ENCODE measurements at regions not wholly inside any gene's neighbourhood (a gene's known extent, or its start where the extent isn't known, plus 50 kb on each side); places are given as distances from the start of the nearest gene placed in this dataset.
"Not testable (repeated sequence)": the region's sequence is repeated elsewhere in the genome, so short reads cannot be mapped to it uniquely, and the experiment has no call there.

GRCh38 chr14:45867046-45867894 lies 614.3 kb upstream of the MIS18BP1 start:
- no peak for DNase-seq

GRCh38 chr14:45838597-45838996 lies 585.6 kb upstream of the MIS18BP1 start:
- DNase-seq: no peak

GRCh38 chr14:45819107-45819506 lies 566.1 kb upstream of the MIS18BP1 start:
- DNase-seq: no peak

DNA sequence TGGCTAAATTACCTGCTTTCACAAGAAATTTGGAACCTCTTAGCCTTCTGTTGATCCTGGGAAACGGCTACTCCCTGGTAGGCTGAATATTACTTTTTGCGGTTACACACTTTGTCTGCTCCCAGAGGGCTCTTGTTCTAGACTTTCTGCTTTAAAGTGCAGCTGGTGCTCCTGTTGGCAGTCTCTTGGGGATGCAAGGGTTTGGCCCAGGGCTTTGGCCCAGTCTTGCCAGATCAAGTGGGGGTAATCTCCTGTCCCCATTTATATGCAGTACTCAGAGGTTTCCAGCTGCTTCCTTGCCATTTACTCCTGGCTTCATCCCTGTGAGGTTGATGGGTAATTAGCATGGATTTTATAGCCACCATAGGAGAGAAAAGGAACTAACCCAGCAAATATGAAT lies 558.2 kb upstream of the MIS18BP1 start:
- DNase-seq: no peak

DNA sequence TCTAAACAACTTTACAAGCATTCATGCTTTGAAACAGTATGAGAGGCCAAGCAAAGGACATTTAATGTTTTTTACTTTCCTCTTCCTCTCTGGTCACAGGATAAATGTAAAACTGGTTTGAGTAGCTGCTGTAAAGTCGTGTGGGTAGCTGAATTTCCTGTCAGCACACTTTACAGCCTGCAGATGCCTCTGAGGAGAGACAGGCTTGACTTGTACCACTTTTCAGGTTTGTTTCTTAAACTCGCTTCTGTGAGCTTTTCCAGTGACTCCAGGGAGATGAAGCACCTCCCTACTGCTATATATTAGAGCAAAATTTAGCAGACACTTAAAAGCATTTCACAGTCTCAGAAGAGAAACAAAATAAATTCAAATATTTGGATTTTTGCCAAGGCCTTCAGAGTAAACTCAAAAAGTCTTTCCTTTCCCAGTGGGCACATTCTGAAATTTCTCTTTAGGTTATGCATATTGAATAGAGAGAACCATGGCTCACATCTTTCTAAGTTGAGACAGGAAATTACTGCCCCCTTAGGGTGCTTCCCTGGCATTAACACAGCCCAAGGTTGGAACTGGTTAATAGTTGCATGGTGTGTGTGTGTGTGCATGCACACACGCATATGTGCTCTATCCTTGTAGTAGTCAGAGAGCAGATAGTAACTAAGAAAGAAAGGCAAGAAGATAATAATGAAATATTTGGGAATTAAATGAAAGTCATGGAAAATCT lies 557.3 kb upstream of the MIS18BP1 start:
- DNase-seq: no peak

- no peak for DNase-seq
Observed at GRCh38 chr14:45807178-45807899, 554.3 kb upstream of the MIS18BP1 start.

DNA sequence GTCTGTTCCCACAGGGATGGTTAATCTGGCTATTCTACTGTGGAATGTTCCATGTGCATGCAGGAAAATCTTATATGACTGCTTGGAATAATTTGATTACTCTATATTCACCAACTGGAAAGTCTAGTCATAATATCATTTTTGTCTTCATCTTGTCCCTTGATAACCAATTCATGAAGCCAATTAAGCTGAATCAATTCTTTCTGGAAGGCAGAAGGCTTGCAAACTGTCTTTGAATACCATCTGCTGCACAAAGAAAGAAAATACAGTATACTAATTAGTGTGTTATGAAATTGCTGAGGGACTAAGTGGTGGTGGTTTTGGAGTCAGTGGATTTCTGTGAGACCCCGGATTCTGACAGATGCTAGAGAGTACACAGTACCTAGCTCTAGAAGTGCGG lies 546.5 kb upstream of the MIS18BP1 start:
- peak in 1 of 58 donors; percentile 2 for DNase-seq

DNA sequence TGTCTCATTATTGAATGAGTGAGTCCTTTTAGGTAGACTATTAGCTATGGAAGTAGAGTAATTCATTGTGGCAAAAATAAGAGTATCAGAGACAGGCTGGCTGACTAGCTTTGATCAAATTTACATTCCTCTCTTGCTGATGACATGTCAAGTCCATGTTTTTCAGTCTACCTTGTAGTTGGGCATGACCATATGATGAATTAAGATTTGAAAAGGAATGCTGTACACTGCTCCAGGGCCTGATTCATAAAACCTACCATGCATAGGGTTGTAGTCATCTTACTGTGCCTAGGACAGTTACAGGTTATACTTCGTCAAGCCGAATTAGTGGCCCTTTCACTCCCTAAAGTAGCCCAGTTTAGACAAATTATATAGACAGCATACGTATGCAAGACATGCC lies 545.7 kb upstream of the MIS18BP1 start:
- DNase-seq: no peak

GRCh38 chr14:45796006-45796405 lies 543.0 kb upstream of the MIS18BP1 start:
- DNase-seq: not testable (repeated sequence)

DNA sequence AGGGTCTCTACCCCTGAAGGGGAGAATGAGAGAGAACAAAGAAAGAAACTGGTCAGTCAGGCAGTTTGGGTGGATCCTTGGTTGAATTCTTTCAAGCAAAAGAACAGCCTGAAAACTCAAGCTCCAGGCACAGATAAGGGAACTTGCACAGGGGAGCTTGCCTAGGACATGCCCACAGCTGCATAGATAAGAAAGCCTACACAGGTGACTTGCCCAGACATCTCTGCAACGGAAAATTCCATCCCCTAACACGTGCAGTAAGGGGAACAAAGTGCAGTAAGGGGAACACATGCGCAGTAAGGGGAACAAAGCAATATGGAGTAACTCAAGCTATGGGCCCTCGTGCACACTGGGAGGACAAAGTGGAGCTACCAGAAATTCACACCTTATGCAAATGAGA lies 540.1 kb upstream of the MIS18BP1 start:
- DNase-seq: no peak

- DNase-seq: no peak
Observed at GRCh38 chr14:45790293-45790692, 537.3 kb upstream of the MIS18BP1 start.

DNA sequence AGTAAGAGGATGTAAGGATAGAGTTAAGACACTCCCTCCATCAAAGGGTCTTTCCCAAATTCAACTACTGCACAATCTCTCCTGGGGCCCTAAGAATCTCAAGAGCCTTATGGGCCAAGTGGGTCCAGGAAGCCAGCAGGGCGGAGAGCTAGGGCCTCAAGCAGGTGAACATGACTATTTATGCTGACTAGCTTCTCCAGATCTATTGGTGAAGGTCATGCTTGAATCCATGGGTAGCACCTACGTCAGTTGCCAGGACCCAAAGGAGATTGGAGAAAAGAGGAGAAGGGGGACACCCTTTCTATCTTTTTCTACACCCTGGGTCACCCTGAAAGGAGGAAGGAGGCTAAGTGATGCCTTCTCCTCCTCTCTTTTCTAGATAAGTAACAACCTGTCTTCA lies 534.2 kb upstream of the MIS18BP1 start:
- DNase-seq: no peak

GRCh38 chr14:45786266-45786665 lies 533.3 kb upstream of the MIS18BP1 start:
- DNase-seq: no peak

DNA sequence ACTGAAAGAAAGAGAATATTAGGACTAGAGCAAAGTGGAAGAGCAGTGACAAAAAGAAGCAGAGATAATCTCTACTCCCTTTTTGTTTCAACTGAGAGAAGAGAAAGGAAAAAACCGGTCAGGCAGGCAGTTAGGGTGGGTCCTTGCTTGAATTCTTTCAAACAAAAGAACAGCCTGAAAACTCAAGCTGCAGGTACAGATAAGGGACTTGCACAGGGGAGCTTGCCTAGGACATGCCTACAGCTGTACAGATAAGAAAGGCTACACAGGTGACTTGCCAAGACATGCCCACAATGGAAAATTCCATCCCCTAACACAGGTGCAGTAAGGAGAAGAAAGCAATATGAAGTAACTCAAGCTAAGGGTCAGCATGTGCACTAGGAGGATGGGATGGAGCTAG lies 532.2 kb upstream of the MIS18BP1 start:
- DNase-seq: no peak

DNA sequence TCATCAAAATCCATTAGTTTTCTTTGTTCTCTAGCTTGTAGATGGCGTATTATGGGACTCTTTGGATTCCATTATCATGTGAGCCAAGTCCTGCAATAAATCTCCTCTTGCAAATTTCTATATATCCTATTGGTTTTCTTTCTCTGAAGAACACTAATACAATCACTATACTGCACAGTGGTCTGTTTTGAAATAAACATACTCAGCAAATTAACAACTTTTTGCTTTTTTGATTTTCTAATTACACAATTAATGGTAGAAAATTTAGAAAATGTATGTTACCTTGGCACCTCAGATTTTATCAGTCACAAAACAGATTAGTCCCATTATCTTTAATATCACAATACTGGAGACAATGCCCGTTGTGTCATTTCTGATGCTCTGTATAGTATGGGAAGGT lies 513.2 kb upstream of the MIS18BP1 start:
- no peak for DNase-seq

- no peak for DNase-seq
Observed at GRCh38 chr14:45757655-45758054, 504.7 kb upstream of the MIS18BP1 start.

- not testable (repeated sequence) for DNase-seq
Observed at GRCh38 chr14:45756412-45756811, 503.4 kb upstream of the MIS18BP1 start.

DNA sequence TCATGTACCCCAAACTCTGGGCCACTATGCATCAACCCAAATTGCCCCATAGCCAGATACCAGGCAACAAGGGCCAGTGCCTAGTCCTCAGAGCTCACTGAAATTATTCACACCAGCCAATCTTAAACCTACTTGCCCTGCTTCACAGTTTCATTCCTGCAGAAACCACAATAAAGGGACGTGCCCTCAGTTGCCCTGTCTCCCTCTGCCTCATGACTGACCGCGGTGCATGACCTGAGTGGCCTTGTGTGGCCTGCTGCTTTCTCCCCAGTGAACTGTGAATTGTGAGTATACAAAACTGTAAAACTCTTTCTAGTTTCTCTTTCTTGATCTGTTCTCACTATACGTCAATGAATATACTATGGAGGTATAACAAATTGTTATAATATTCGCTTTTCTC lies 490.9 kb upstream of the MIS18BP1 start:
- DNase-seq: no peak

DNA sequence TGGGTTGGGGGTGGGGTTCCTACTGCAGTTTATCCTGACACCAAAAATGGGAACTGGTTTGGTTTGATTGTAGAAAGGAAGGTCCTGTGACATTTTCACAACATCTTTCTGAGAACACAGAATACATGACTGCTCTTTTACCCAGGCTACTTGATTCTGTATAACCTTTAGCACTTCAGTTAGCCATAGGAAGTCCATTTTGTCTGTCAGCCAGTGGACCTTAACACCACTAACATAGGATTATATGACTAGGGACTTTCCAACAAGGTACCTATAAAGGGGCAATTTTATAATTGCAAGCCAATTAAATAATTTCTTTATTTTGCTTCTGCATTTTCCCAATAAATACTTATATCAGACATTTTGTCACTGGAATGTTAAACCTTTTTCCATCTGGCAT lies 489.2 kb upstream of the MIS18BP1 start:
- DNase-seq: no peak

GRCh38 chr14:45728434-45729225 lies 475.6 kb upstream of the MIS18BP1 start:
- DNase-seq: no peak

DNA sequence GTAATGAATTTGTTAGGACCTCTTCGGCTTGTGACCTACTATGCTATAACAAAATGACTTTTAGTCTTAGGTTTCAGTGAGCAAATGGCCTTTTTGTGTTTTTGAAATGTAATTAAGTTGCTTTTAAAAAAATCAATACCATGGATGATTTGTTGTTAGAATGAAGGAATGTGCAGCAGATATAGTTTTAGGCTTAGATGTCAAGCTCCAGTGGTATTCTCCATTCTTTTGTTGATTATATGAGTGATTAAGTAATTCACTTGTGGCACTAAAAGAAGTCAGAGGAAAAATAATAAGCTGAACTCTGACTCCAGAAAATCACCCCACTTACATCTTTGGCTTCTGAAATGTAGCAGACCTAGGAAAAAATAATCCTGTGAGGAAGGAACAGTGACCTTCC lies 474.1 kb upstream of the MIS18BP1 start:
- DNase-seq: no peak
